ENCODE measurements at regions not wholly inside any gene's neighbourhood (a gene's known extent, or its start where the extent isn't known, plus 50 kb on each side); places are given as distances from the start of the nearest gene placed in this dataset.

DNA sequence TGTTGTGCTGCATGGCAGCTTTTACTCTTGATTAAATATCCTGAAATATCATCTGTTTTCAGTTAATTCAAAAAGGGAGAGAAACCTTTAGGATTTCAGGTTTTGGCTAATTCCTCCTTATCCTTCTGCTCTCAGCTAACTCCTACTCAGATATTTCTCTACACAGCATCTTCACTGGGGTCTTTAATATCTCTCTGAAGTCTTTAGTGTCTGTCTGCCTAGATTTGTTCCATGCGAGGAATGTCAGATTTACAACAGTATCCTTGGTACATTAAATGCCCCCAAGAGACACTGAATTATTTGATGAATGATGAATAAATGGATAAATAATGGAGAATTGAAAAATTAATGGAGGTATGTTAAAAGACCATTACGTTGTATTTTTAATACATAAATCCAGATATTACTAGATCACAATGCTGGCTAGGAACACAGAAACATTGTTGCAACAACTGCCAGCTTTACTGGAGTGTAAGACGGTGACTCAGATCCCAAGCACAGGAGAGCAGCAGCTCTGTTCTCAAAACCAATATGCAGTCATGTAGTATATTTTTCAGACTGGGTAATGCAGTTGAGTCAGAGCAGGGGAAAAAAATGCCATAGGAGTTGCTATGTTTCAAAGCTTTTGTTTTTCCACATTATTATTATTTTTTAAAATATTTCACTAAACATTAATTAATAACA, 388.0 kb upstream of the SYT4 start:
- Histone ChIP-seq H3K27ac (no peak overlapping the region), H3K4me3 (no peak overlapping the region), H3K9me3 (no peaks in the 10 kb centered on the region), H3K4me1 (no peaks in the 10 kb centered on the region), H3K36me3 (no peaks in the 10 kb centered on the region), H3K27me3 (no peaks in the 10 kb centered on the region)
- DNase-seq (no peak), ATAC-seq (no peak)
- intact Hi-C loops (cut with DNase I): no loop called here
- no peak for TF ChIP-seq CTCF (IDR thresholded peaks at IDR 0.05)

- DNase-seq (no peak), ATAC-seq (no peak)
- no peaks in the 10 kb centered on the region for H3K27me3 ChIP-seq
- intact Hi-C loops (cut with DNase I): no loop called here
- no peaks in the 10 kb centered on the region for H3K9me3 ChIP-seq
- no peaks in the 10 kb centered on the region for H3K36me3 ChIP-seq
- no peak for TF ChIP-seq CTCF (IDR thresholded peaks at IDR 0.05)
- H3K4me3 ChIP-seq: no peak overlapping the region
- H3K27ac ChIP-seq: no peak overlapping the region
- no peaks in the 10 kb centered on the region for H3K4me1 ChIP-seq
These were observed 391.6 kb upstream of the SYT4 start for GRCh38 chr18:43668866-43669265.

- TF ChIP-seq CTCF (IDR thresholded peaks at IDR 0.05): no peak
- Histone ChIP-seq H3K36me3 (no peaks in the 10 kb centered on the region), H3K4me3 (no peak overlapping the region), H3K4me1 (no peaks in the 10 kb centered on the region), H3K27ac (no peak overlapping the region), H3K27me3 (no peaks in the 10 kb centered on the region), H3K9me3 (no peaks in the 10 kb centered on the region)
- ATAC-seq: no peak
- intact Hi-C loops (cut with DNase I): no loop called here
- no peak for DNase-seq
These were observed 394.1 kb upstream of the SYT4 start for GRCh38 chr18:43671431-43671830.

- H3K27ac ChIP-seq: no peak overlapping the region
- no peaks in the 10 kb centered on the region for H3K9me3 ChIP-seq
- intact Hi-C loops (cut with DNase I): no loop called here
- H3K36me3 ChIP-seq: no peaks in the 10 kb centered on the region
- no peaks in the 10 kb centered on the region for H3K27me3 ChIP-seq
- H3K4me1 ChIP-seq: no peaks in the 10 kb centered on the region
- H3K4me3 ChIP-seq: no peak overlapping the region
- no peak for TF ChIP-seq CTCF (IDR thresholded peaks at IDR 0.05)
- DNase-seq: no peak
- ATAC-seq: no peak
These were observed 402.8 kb upstream of the SYT4 start for GRCh38 chr18:43680096-43680495.

GRCh38 chr18:43681661-43682060, 404.4 kb upstream of the SYT4 start:
- no peak for ATAC-seq

More at GRCh38 chr18:43681661-43682060, 404.4 kb upstream of the SYT4 start:
- DNase-seq: no peak
- Histone ChIP-seq H3K27me3 (no peaks in the 10 kb centered on the region), H3K36me3 (no peaks in the 10 kb centered on the region), H3K4me1 (no peaks in the 10 kb centered on the region), H3K4me3 (no peak overlapping the region), H3K27ac (no peak overlapping the region), H3K9me3 (no peaks in the 10 kb centered on the region)
- intact Hi-C loops (cut with DNase I): no loop called here
- no peak for TF ChIP-seq CTCF (IDR thresholded peaks at IDR 0.05)

Data from upper lobe of right lung (tissue), 1 donor.